Ectodermal cell (in vitro differentiated cells): ENCODE measurements at regions not wholly inside any gene's neighbourhood (a gene's known extent, or its start where the extent isn't known, plus 50 kb on each side); places are given as distances from the start of the nearest gene placed in this dataset.

ENCODE experiments used
- H3K27ac ChIP-seq: 2 replicates; pipeline ENCODE4 v1.7.0; 2013; ENCODE audit warnings: mild to moderate bottlenecking, low read depth, low read length; ENCODE audit not compliant: insufficient read depth, poor library complexity, severe bottlenecking
- H3K27me3 ChIP-seq: 2 replicates; pipeline ENCODE4 v1.7.0; 2013; ENCODE audit warnings: mild to moderate bottlenecking, low read length; ENCODE audit not compliant: insufficient read depth, control insufficient read depth, poor library complexity, severe bottlenecking
- H3K36me3 ChIP-seq: one replicate; pipeline ENCODE4 v1.7.0; 2013; ENCODE audit warnings: low read length; ENCODE audit not compliant: control insufficient read depth, insufficient read depth
- H3K4me1 ChIP-seq: one replicate; pipeline ENCODE4 v1.7.0; 2013; ENCODE audit warnings: low read length; ENCODE audit not compliant: control insufficient read depth, insufficient read depth
- H3K4me3 ChIP-seq: 2 replicates; pipeline ENCODE4 v1.7.0; 2013; ENCODE audit warnings: low read depth, low read length, control low read depth; ENCODE audit not compliant: insufficient read depth
- H3K9me3 ChIP-seq: 2 replicates; pipeline ENCODE4 v1.7.0; 2013; ENCODE audit warnings: mild to moderate bottlenecking, low read length, moderate library complexity; ENCODE audit not compliant: control insufficient read depth
- WGBS, 2 experiments: methylation state at CpG; one replicate each; pipeline ENCODE4 v1.1.7; 2013; ENCODE audit warnings: missing lambda C conversion rate in 2 of 2; 5-methylcytosine and 5-hydroxymethylcytosine counted together

DNA sequence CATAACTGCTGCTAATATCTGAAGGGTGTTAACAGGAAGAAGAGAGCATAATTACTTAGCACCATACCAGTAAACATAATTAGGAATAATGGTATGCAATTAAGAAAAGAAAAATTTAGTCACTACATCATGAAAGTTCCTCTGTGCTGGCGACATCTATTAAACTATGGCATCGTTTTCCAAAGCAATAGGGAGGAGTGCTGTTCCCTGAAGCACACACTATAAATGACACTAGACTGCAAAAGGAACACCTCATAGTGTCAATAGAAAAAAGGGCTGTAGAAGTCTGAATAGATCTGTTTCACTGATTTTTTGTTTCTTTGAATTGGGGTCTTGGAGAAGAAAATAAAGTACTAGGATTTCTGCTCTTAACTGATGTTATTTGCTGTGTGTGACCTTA is 773.6 kb upstream of the B3GALT2 start:
- H3K4me1 ChIP-seq, result no peaks in the 10 kb centered on the region
- no peaks in the 10 kb centered on the region for H3K9me3 ChIP-seq
- no peak overlapping the region for H3K4me3 ChIP-seq
- no peaks in the 10 kb centered on the region for H3K27me3 ChIP-seq
- H3K27ac ChIP-seq, result no peak overlapping the region
- H3K36me3 ChIP-seq, result no peaks in the 10 kb centered on the region
- WGBS, 2 experiments, result 92 to 95% methylated on average over 2 of the region's 2 CpGs

DNA sequence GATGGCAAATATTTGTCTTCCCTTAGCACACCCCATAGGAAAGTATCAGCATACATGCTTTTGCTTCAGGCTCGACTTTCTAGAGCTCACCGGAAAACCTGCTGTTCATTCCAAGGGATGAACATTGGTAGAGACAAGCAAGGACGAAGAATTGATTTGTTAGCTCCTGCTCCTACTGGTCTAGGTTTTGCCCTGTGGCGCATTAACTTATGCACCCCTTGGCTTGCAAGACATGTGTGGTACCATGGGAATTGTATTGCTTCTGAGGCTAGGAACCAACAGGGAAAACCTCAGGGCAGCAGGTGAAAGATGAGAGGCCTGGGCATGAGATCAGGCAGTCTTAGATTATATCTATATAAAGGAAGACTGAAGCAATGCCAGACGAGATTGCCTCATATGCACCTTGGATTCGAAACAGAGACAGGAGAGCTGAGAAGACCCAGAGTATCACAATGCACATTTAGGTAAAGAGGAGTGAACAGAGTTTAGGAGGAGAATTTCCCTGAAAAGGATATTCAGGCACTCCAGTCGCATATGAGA is 771.2 kb upstream of the B3GALT2 start:
- no peaks in the 10 kb centered on the region for H3K36me3 ChIP-seq
- no peak overlapping the region for H3K27ac ChIP-seq
- H3K4me3 ChIP-seq, result no peak overlapping the region
- H3K9me3 ChIP-seq, result no peaks in the 10 kb centered on the region
- no peaks in the 10 kb centered on the region for H3K27me3 ChIP-seq
- no peaks in the 10 kb centered on the region for H3K4me1 ChIP-seq
- WGBS, 2 experiments, result 92 to 94% methylated on average over 6 of the region's 7 CpGs

DNA sequence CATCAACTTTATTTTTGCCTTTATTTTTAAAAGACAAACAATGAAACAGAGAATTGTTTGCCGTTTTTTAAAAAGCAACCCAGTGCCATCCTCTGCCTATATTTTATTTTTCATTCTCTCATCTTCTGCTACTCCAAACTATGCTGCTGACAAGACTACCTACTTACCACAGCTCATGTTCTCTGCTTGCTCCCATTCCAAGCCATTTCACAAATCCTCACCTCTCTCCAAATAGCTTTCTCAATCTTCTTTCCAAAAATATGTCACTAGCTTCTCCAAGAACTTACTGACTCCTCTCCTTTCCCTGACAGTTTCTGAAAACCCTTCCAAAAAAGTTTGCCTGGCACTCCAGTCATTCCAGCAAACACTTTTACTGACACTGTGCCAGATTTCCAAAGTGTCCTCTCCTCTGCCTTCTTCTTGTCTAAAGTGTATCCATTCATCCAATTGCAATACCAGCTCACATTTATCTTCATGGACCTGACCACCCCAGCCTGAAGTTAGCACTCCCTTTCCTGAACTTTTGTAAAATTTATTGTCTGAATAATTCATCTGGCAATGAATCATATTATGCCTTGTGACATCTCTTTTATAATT is 766.5 kb upstream of the B3GALT2 start:
- H3K9me3 ChIP-seq, result no peaks in the 10 kb centered on the region
- H3K4me1 ChIP-seq, result no peaks in the 10 kb centered on the region
- no peak overlapping the region for H3K4me3 ChIP-seq
- no peak overlapping the region for H3K27ac ChIP-seq
- no peaks in the 10 kb centered on the region for H3K36me3 ChIP-seq
- WGBS, 2 experiments, result 88 to 95% methylated on average over 1 of the region's 1 CpG
- no peaks in the 10 kb centered on the region for H3K27me3 ChIP-seq

- no peak overlapping the region for H3K27ac ChIP-seq
- no peak overlapping the region for H3K4me3 ChIP-seq
- no peaks in the 10 kb centered on the region for H3K27me3 ChIP-seq
- H3K9me3 ChIP-seq, result no peaks in the 10 kb centered on the region
- 86 to 92% methylated on average over 3 of the region's 3 CpGs for WGBS, 2 experiments
- H3K36me3 ChIP-seq, result no peaks in the 10 kb centered on the region
- H3K4me1 ChIP-seq, result no peaks in the 10 kb centered on the region
Observed at GRCh38 chr1:193951984-193952383, 765.6 kb upstream of the B3GALT2 start.

DNA sequence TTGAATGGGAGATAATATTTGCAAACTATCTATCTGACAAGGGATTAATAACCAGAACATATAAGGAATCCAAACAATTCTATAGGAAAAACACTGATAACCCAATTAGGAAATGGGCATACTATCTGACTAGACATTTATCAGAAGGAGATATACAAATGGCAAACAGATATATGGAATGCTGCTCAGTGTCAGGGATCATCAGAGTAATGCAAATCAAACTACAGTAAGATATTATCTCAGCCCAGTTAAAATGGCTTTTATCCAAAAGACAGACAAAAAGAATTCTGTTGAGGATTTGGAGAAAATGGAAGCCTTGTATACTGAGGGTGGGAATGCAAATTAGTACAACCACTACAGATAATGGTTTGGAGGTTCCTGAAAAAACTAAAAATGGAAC is 758.0 kb upstream of the B3GALT2 start:
- Histone ChIP-seq H3K4me3 (no peak overlapping the region), H3K4me1 (no peaks in the 10 kb centered on the region), H3K9me3 (no peaks in the 10 kb centered on the region), H3K27ac (no peak overlapping the region), H3K27me3 (no peaks in the 10 kb centered on the region), H3K36me3 (no peaks in the 10 kb centered on the region)

DNA sequence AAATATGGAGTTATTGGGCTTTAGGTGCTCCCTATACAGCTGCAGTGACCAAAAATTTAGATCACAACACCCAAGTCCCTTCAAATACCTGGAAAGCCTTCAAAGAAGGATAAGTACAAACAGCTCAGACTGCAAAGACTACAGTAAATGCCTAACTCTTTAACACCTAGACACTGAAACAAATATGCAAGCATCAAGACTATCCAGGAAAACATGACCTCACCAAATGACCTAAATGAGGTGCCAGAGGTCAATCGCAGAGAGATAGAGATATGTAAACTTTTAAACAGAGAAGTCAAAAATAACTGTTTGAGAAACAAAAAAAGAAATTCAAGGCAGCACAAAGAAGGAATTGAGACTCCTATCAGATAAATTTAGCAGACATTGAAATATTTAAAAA is 753.8 kb upstream of the B3GALT2 start:
- Histone ChIP-seq H3K27ac (no peak overlapping the region), H3K27me3 (no peaks in the 10 kb centered on the region), H3K36me3 (no peaks in the 10 kb centered on the region), H3K4me1 (no peaks in the 10 kb centered on the region), H3K9me3 (no peaks in the 10 kb centered on the region), H3K4me3 (no peak overlapping the region)
- 93% methylated on average over 1 of the region's 1 CpG; no CpG with 5 or more reads in 1 of the 2 experiments for WGBS, 2 experiments

- Histone ChIP-seq H3K27me3 (no peaks in the 10 kb centered on the region), H3K9me3 (no peaks in the 10 kb centered on the region), H3K36me3 (no peaks in the 10 kb centered on the region), H3K27ac (no peak overlapping the region), H3K4me1 (no peaks in the 10 kb centered on the region), H3K4me3 (no peak overlapping the region)
- 90 to 92% methylated on average over 3 of the region's 3 CpGs for WGBS, 2 experiments
Observed at GRCh38 chr1:193939585-193939984, 753.2 kb upstream of the B3GALT2 start.

- Histone ChIP-seq H3K4me3 (no peak overlapping the region), H3K36me3 (no peaks in the 10 kb centered on the region), H3K9me3 (no peaks in the 10 kb centered on the region), H3K27me3 (no peaks in the 10 kb centered on the region), H3K4me1 (no peaks in the 10 kb centered on the region), H3K27ac (no peak overlapping the region)
- WGBS, 2 experiments, result no CpG with 5 or more reads among the region's 1 CpG
Observed at GRCh38 chr1:193937308-193937707, 750.9 kb upstream of the B3GALT2 start.

DNA sequence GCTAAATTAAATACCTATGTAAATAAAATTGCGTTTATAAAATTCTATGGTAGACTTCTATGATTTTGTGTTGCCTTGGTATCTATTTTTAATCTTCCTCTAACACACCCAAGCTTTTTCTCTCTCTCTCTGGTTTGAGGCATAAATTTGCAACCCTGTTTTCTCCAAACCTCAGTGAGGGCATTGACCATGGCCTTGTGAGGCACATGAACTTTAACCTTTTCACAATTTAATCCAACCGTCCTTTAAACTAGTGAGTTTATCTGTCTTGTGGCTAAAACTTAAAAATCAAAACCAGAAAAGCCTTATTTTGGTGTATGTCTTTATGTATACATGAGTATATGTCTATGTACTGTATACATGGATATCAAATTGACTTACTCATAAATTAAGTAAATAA is 746.6 kb upstream of the B3GALT2 start:
- Histone ChIP-seq H3K27me3 (no peaks in the 10 kb centered on the region), H3K4me1 (no peaks in the 10 kb centered on the region), H3K4me3 (no peak overlapping the region), H3K9me3 (no peaks in the 10 kb centered on the region), H3K27ac (no peak overlapping the region), H3K36me3 (no peaks in the 10 kb centered on the region)
- WGBS, 2 experiments, result 100% methylated on average over 2 of the region's 2 CpGs; no CpG with 5 or more reads in 1 of the 2 experiments

GRCh38 chr1:193931356-193931755 is 744.9 kb upstream of the B3GALT2 start:
- no peak overlapping the region for H3K4me3 ChIP-seq
- H3K27ac ChIP-seq, result no peak overlapping the region
- H3K36me3 ChIP-seq, result no peaks in the 10 kb centered on the region
- no peaks in the 10 kb centered on the region for H3K4me1 ChIP-seq
- H3K27me3 ChIP-seq, result no peaks in the 10 kb centered on the region
- H3K9me3 ChIP-seq, result no peaks in the 10 kb centered on the region
- 93 to 99% methylated on average over 6 to 8 of the region's 8 CpGs for WGBS, 2 experiments
